GM23338 (cell line): ENCODE measurements at regions not wholly inside any gene's neighbourhood (a gene's known extent, or its start where the extent isn't known, plus 50 kb on each side); places are given as distances from the start of the nearest gene placed in this dataset.

Experiments
- CREB1 ChIP-seq: fragments of 250-450 bp; sonication (Bioruptor Pico); IDR thresholded peaks from 2 replicates; pipeline ENCODE4 v1.5.0; 2020; ENCODE audit warnings: low read depth, mild to moderate bottlenecking, moderate library complexity
- EZH2 ChIP-seq: fragments of 200-600 bp; sonication (generic); IDR thresholded peaks from one replicate; pipeline ENCODE4 v1.8.0; 2017; ENCODE audit warnings: antibody characterized with exemption, mild to moderate bottlenecking, low read depth; ENCODE audit not compliant: unreplicated experiment
- EZH2phosphoT487 ChIP-seq: fragments of 200-600 bp; sonication (generic); IDR thresholded peaks from one replicate; pipeline ENCODE4 v1.8.1; 2018; ENCODE audit warnings: antibody characterized with exemption; ENCODE audit not compliant: unreplicated experiment
- JUNB ChIP-seq: IDR thresholded peaks from one replicate; pipeline ENCODE4 v1.6.1; 2016; ENCODE audit warnings: antibody characterized with exemption; ENCODE audit not compliant: unreplicated experiment
- NANOG ChIP-seq: IDR thresholded peaks from 2 replicates; pipeline ENCODE4 v1.6.1; 2016; ENCODE audit warnings: antibody characterized with exemption, borderline replicate concordance
- POLR2AphosphoS5 ChIP-seq: IDR thresholded peaks from 2 replicates; pipeline ENCODE4 v1.6.1; 2016; ENCODE audit warnings: antibody characterized with exemption, low read depth
- TF ChIP-seq, protein P1 (sequence below): IDR thresholded peaks from one replicate; pipeline ENCODE4 v1.6.1; 2018; ENCODE audit warnings: antibody characterized with exemption; ENCODE audit not compliant: unreplicated experiment
- TF ChIP-seq, protein P2 (sequence below), 2 experiments: fragments of 200-600 bp in 1 of 2; sonication (generic) in 1 of 2; conservative IDR thresholded peaks; 2 replicates each; pipeline versions ENCODE4 v1.5.1 to v1.6.1; 2016 to 2017; ENCODE audit warnings: antibody characterized with exemption in 2 of 2, low read depth in 2 of 2, mild to moderate bottlenecking in 2 of 2, moderate library complexity in 1 of 2

DNA sequence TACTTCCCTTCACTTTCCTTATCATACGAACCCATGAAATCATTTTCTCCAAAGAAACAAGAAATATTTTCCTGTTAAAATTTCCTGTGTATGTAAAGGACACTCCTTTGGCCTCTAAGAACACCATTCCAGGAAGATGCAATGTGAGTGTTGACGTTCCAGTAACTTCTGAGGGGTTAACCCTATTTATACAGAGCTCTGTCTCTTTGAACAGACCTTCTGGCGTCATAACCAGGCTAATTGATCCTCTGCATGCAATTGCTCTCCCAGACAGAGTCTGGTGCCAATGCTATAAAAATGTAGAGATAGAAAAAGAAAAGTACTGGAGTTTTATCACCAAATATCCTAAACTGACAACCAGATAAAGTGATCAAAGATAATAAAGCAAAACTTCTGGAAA is 218.5 kb downstream of the TLE1 start:
- TF ChIP-seq, protein P1, sequence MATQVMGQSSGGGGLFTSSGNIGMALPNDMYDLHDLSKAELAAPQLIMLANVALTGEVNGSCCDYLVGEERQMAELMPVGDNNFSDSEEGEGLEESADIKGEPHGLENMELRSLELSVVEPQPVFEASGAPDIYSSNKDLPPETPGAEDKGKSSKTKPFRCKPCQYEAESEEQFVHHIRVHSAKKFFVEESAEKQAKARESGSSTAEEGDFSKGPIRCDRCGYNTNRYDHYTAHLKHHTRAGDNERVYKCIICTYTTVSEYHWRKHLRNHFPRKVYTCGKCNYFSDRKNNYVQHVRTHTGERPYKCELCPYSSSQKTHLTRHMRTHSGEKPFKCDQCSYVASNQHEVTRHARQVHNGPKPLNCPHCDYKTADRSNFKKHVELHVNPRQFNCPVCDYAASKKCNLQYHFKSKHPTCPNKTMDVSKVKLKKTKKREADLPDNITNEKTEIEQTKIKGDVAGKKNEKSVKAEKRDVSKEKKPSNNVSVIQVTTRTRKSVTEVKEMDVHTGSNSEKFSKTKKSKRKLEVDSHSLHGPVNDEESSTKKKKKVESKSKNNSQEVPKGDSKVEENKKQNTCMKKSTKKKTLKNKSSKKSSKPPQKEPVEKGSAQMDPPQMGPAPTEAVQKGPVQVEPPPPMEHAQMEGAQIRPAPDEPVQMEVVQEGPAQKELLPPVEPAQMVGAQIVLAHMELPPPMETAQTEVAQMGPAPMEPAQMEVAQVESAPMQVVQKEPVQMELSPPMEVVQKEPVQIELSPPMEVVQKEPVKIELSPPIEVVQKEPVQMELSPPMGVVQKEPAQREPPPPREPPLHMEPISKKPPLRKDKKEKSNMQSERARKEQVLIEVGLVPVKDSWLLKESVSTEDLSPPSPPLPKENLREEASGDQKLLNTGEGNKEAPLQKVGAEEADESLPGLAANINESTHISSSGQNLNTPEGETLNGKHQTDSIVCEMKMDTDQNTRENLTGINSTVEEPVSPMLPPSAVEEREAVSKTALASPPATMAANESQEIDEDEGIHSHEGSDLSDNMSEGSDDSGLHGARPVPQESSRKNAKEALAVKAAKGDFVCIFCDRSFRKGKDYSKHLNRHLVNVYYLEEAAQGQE, result no peak
- TF ChIP-seq, protein P2, sequence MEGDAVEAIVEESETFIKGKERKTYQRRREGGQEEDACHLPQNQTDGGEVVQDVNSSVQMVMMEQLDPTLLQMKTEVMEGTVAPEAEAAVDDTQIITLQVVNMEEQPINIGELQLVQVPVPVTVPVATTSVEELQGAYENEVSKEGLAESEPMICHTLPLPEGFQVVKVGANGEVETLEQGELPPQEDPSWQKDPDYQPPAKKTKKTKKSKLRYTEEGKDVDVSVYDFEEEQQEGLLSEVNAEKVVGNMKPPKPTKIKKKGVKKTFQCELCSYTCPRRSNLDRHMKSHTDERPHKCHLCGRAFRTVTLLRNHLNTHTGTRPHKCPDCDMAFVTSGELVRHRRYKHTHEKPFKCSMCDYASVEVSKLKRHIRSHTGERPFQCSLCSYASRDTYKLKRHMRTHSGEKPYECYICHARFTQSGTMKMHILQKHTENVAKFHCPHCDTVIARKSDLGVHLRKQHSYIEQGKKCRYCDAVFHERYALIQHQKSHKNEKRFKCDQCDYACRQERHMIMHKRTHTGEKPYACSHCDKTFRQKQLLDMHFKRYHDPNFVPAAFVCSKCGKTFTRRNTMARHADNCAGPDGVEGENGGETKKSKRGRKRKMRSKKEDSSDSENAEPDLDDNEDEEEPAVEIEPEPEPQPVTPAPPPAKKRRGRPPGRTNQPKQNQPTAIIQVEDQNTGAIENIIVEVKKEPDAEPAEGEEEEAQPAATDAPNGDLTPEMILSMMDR (conservative IDR thresholded peaks at IDR 0.05; ENCODE audit: low read depth in 2 of 2), result no peak
- no peak for TF ChIP-seq EZH2
- TF ChIP-seq POLR2AphosphoS5, result no peak
- no peak for TF ChIP-seq CREB1 (CRISPR knock-in tag)
- TF ChIP-seq EZH2phosphoT487, result no peak
- TF ChIP-seq JUNB, result no peak
- TF ChIP-seq NANOG, result no peak
